ENCODE measurements at regions not wholly inside any gene's neighbourhood (a gene's known extent, or its start where the extent isn't known, plus 50 kb on each side); places are given as distances from the start of the nearest gene placed in this dataset.

- DNase-seq (ENCODE audit: extremely low read depth in 1 of 11, low read depth in 9 of 11, low spot score in 4 of 11): no peak
Observed at GRCh38 chr6:93827728-93828127, 408.4 kb upstream of the EPHA7 start.

- no peak for DNase-seq (ENCODE audit: extremely low read depth in 1 of 11, low read depth in 9 of 11, low spot score in 4 of 11)
Observed at GRCh38 chr6:93825950-93826349, 406.6 kb upstream of the EPHA7 start.

DNA sequence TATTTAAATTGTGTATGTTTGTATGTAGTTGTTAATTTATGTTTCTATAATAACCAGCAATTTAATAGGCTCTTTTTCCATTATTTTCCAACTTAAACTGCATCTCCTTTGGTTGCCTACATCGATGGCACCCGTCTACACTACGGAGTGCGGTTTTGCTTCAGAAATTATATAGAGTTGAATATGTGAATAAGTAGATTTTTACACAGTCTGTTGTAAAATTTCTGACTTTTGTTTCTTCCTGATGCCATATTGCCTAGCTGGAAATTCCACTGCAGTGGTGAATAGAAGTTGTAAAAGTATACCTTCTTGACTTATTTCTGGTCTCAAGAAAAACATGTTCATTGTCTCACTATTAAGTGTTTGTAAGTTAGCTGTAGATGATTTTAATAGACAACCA is 404.1 kb upstream of the EPHA7 start:
- DNase-seq (ENCODE audit: extremely low read depth in 1 of 11, low read depth in 9 of 11, low spot score in 4 of 11): no peak

- DNase-seq (ENCODE audit: extremely low read depth in 1 of 11, low read depth in 9 of 11, low spot score in 4 of 11): no peak
Observed at GRCh38 chr6:93822434-93823265, 403.3 kb upstream of the EPHA7 start.

DNA sequence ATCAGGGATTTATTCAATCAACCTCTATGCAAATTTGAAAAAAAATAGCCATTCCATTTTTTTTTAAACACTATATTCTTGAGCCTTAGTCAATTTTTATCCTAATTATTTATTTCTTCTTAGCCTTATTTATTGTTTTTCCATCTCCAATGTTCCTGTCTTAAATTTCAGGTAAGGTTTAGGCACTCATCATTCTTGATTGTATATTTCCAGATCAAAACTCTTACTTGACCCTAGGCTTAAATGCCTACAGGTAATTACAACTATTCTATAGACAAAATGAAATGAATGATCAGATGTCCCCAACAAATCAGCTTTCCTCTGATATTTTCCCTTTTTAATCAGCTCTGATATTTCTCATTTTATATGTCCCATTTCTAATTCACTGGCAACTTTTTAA is 402.6 kb upstream of the EPHA7 start:
- no peak for DNase-seq (ENCODE audit: extremely low read depth in 1 of 11, low read depth in 9 of 11, low spot score in 4 of 11)

DNA sequence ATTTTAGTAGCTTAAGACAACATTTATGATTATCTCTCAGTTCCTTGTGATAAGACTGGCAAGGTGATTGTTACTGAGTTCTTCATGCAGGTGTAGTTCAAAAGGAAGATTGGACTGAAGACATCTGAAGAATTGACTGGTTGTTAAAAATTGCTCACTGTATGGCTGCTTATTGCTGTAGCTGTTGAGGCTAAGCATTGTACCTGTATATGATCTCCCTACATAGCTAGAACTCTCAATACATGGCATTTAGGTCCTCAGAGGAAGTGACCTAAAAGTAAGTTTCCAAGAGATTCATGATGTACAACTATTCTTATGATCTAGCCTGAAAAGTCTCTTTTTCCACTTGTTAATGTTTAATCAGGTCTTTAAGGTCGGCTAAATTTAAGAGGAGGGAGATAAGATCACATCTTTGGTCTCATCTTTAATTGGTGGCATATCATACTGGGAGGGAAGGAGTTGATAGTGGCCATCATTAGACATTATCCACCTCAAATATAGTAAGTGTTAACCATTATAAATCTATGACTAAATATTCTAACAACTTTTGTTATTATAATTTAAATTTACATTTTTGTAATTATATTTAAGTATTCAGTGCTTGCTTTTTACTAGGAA is 401.2 kb upstream of the EPHA7 start:
- no peak for DNase-seq (ENCODE audit: extremely low read depth in 1 of 11, low read depth in 9 of 11, low spot score in 4 of 11)

- no peak for DNase-seq (ENCODE audit: extremely low read depth in 1 of 11, low read depth in 9 of 11, low spot score in 4 of 11)
Observed at GRCh38 chr6:93819189-93819588, 399.8 kb upstream of the EPHA7 start.

DNA sequence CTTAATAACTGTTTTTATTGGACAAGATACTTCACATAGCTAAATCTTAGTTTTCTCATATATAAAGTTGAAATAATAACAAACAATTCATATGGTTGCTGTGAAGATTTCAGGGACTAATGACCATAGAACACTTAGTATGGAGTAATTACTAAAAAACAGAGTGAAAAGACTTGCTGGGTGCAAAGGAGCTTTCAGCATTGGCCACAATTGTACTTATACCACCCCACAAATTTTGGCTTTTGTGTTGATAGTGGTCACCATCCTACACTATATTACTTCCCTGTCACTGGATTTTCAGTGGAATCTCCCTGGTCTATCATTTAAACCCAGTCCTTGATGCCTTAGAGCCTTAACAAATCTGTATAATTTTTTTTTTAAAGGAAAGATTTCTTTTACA is 398.6 kb upstream of the EPHA7 start:
- no peak for DNase-seq (ENCODE audit: extremely low read depth in 1 of 11, low read depth in 9 of 11, low spot score in 4 of 11)

DNA sequence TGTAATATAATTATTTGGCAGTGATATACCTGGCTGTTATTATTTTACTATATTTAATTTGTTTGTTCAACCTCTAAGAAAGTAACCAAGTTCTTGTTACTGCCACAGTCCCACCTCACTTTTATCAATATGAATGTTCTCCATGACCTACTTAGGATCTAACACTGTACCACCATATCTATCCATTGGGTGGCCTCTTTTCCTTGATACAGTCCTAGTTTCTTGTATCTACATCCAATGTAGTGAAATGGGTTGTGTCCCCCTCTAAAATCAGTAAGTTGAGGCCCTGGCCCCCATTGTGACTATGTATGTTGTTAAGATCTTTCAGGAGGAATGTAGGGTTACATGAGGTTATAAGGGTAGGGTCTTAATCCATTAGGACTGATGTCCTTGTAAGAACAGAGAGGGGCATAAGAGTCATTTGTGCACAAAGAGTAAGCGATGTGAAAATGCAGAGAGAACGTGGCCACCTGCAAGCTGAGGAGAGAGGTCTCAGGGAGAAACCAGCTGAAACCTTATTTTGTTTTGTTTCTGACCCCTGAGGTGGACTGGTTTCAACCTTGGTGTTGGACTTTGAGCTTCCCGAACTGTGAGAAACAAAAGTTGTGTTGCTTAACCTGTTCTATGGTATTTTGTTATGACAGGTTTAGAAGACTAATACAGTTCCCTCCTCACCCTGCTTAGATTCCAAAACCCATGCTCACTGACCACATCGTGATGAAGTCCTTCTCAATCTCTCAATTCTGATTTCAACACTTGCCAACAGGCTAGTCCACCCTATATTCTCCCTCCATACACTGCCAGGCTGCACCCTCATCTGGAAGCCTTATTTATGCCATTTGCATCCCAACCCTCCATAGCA is 387.3 kb upstream of the EPHA7 start:
- no peak for DNase-seq (ENCODE audit: extremely low read depth in 1 of 11, low read depth in 9 of 11, low spot score in 4 of 11)

GRCh38 chr6:93801101-93801847 is 381.9 kb upstream of the EPHA7 start:
- DNase-seq (ENCODE audit: extremely low read depth in 1 of 11, low read depth in 9 of 11, low spot score in 4 of 11): no peak

DNA sequence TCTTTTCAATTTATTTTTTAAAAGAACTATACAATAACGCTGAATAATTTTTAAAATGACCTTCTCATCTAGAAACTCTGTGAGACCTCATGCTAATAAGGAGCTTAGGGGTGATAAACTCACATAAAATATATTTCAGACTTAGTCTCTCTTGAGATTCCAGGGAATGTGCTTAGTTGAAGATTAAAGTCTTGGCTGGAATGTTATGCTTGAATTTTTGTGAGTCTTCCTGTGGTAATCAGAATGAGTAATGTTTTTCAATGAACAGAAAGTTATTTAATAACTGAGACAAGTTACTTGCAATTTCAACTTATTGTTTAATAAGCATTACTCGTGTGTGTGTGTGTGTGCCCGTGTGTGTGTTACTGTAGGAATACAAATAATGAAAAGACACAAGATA is 379.9 kb upstream of the EPHA7 start:
- DNase-seq (ENCODE audit: extremely low read depth in 1 of 11, low read depth in 9 of 11, low spot score in 4 of 11): no peak

GRCh38 chr6:93794166-93794565 is 374.8 kb upstream of the EPHA7 start:
- DNase-seq (ENCODE audit: extremely low read depth in 1 of 11, low read depth in 9 of 11, low spot score in 4 of 11): no peak

DNA sequence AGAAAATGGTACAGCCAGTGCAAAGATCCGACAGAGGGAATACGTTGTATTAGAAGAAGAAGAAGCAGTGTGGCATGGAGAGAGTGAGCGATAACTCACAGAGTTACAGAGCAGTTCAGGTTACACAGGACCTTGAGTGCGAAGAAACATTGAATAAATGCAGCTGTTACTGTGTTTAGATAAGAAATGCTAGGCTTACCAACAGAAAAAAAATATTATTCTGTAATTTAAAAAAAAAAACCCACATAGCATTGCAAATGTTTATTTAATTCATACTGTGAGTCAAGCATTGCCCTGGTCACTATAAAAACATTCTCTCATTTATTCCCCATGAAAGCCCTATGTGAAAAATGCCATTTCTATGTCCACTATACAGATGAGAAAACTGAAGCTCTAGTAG is 373.4 kb upstream of the EPHA7 start:
- peak in 1 of 11 donors; percentile 25 for DNase-seq (ENCODE audit: extremely low read depth in 1 of 11, low read depth in 9 of 11, low spot score in 4 of 11)

GRCh38 chr6:93790981-93791380 is 371.6 kb upstream of the EPHA7 start:
- DNase-seq (ENCODE audit: extremely low read depth in 1 of 11, low read depth in 9 of 11, low spot score in 4 of 11): no peak

DNA sequence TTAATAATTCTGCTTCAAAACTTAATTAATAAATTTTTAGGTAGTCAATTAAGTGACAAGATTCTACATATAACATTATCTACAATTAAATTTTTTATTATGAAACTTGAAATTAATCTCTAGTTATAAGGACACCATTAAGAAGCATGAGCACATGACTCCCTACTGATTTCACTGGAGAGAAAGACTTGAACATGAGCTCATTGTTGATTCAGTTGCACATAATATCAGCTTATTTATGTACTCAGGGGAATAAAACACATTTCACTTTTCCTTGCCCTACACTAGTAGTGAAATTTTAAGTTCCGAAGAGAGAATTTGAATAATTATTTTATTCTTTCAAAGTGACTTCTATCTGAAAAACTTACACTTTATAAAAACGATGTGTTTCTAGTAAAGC is 370.2 kb upstream of the EPHA7 start:
- DNase-seq (ENCODE audit: extremely low read depth in 1 of 11, low read depth in 9 of 11, low spot score in 4 of 11): no peak

DNA sequence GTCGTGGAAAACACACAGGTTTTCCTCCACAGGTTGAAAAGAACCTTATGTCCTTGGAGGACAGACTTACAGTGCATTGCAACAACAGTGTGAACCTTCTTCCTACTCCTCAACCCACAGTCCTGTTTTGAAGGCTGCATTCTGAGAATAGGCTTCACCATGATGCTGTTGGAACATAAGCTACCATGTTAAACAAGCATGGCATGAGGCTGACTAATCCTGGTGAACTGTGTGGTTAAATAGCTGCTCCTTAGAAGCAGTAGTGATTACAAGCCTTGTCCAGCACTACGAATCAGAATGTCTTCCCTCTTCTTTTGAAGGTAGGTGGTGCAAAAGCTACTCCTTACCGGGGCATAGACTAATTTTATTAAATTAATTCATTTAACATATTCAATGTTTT is 368.5 kb upstream of the EPHA7 start:
- DNase-seq (ENCODE audit: extremely low read depth in 1 of 11, low read depth in 9 of 11, low spot score in 4 of 11): no peak

DNA sequence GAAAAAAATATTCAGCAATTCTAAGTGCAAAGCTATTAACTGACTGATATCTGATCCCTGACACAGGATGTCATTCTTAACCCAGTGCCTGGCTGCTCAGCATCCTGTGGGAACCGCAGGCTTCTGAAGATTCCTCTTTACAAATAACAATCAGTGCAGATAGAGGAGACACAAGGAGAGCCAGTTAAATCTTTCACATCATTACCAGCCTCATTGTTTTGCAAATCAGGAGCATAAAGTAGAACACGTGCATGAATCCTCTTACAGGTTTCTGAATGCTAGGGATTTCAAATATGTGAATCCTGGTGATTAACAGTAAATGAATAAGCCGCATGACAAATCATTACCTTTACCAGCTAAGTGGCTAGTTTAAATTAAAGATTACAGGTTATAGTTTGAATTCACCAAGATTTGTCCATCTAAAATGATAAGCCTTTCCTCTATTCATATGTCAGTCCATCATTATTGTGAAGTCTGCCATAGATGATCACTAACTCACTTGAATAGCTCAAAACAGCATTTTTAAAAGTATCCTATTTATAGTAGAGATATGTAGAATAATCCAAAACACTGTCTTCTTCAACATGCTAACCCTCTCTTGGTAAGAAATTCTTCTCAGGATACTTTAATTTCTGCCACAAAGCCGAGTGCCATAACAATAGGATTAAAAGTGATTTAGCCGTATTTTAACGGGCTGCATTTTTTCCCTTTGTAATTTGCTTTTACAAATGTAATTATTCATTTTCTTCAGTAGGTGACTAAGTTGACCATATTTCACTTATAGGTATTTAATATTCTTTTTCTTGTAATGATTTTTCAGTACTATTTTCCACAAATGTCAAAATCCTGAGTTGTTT is 367.3 kb upstream of the EPHA7 start:
- DNase-seq (ENCODE audit: extremely low read depth in 1 of 11, low read depth in 9 of 11, low spot score in 4 of 11): peak in 3 of 11 donors; percentile 18 to 23 (median 21)

DNA sequence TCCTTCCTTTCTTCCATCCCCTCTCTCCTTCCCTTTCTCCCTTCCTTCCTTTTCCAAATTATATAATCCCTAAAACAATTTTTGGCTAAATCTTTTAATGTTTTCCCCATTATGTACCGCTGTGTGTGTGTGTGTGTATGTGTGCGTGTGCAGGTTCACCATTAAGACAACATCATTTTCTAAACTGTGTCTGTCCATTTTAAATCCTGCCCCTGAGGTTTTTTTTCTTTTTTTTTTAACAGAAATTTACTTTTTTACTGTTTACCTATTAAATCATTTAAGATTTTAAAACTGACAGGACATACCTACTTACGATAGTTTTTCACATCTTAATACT is 366.3 kb upstream of the EPHA7 start:
- DNase-seq (ENCODE audit: extremely low read depth in 1 of 11, low read depth in 9 of 11, low spot score in 4 of 11): no peak
